PC-9 (cell line): ENCODE measurements at regions not wholly inside any gene's neighbourhood (a gene's known extent, or its start where the extent isn't known, plus 50 kb on each side); places are given as distances from the start of the nearest gene placed in this dataset.

Experiments
- BruUV-seq: library from RNA; stranded (reverse); fragments of 400-500 nt; replicated peaks from 2 replicates; lab custom pipeline; 2021; lab: Mats Ljungman, UMichigan
- CTCF ChIA-PET: fragments of 300-600 bp; sonication (Branson Sonifier 250); formaldehyde crosslinking; loops from one replicate; lab custom pipeline; 2022; ENCODE audit warnings: antibody characterized with exemption; lab: Charles Lee
- POLR2A ChIA-PET: fragments of 300-600 bp; sonication (Branson Sonifier 250); formaldehyde crosslinking; loops from one replicate; lab custom pipeline; 2022; ENCODE audit warnings: antibody characterized with exemption; ENCODE audit not compliant: unreplicated experiment; lab: Charles Lee
- DNase-seq, 2 experiments: peaks; one replicate each; pipeline versions ENCODE4 v3.0.0 to v3.0.0-alpha.2; 2015 to 2022; ENCODE audit warnings: mixed read lengths in 1 of 2
- H2AFZ ChIP-seq: fragments of 200-600 bp; sonication (generic); 2 replicates; pipeline ENCODE4 v1.8.1; 2017; ENCODE audit warnings: antibody characterized with exemption
- H3F3A ChIP-seq: fragments of 200-600 bp; sonication (generic); 2 replicates; pipeline ENCODE4 v1.8.1; 2017; ENCODE audit warnings: antibody characterized with exemption, mild to moderate bottlenecking, low read depth; ENCODE audit not compliant: insufficient read depth
- H3K27ac ChIP-seq: fragments of 200-600 bp; sonication (generic); 2 replicates; pipeline ENCODE4 v1.6.1; 2016; ENCODE audit warnings: mixed run types
- H3K27me3 ChIP-seq: fragments of 200-600 bp; sonication (generic); 2 replicates; pipeline ENCODE4 v1.6.1; 2016; ENCODE audit warnings: low read depth, mixed run types; ENCODE audit not compliant: insufficient read depth
- H3K36me3 ChIP-seq: fragments of 200-600 bp; sonication (generic); 2 replicates; pipeline ENCODE4 v1.6.1; 2016; ENCODE audit warnings: low read depth, mixed run types
- H3K4me1 ChIP-seq: fragments of 200-600 bp; sonication (generic); replicated peaks from 2 replicates; pipeline ENCODE4 v1.6.1; 2016; ENCODE audit warnings: mixed run types; ENCODE audit not compliant: insufficient read depth
- H3K4me2 ChIP-seq: fragments of 200-600 bp; sonication (generic); 2 replicates; pipeline ENCODE4 v1.6.1; 2017; ENCODE audit warnings: mixed run types
- H3K4me3 ChIP-seq: fragments of 200-600 bp; sonication (generic); 2 replicates; pipeline ENCODE4 v1.6.1; 2016; ENCODE audit warnings: mixed run types
- H3K79me2 ChIP-seq: fragments of 200-600 bp; sonication (generic); 2 replicates; pipeline ENCODE4 v1.6.1; 2017; ENCODE audit warnings: low read depth, mixed run types
- H3K9me2 ChIP-seq: fragments of 200-600 bp; sonication (generic); 2 replicates; pipeline ENCODE4 v1.8.1; 2017; ENCODE audit warnings: mild to moderate bottlenecking; ENCODE audit not compliant: insufficient read depth
- H3K9me3 ChIP-seq: fragments of 200-600 bp; sonication (generic); 2 replicates; pipeline ENCODE4 v1.8.1; 2016; ENCODE audit warnings: low read depth; ENCODE audit not compliant: insufficient read depth
- H4K20me1 ChIP-seq: fragments of 200-600 bp; sonication (generic); 2 replicates; pipeline ENCODE4 v1.8.1; 2017; ENCODE audit not compliant: insufficient read depth
- CTCF ChIP-seq: fragments of 200-600 bp; sonication (generic); conservative IDR thresholded peaks from 2 replicates; pipeline ENCODE4 v1.6.1; 2017; ENCODE audit warnings: mixed run types, antibody characterized with exemption, mild to moderate bottlenecking, moderate library complexity
- EZH2 ChIP-seq: fragments of 200-600 bp; sonication (generic); IDR thresholded peaks from 2 replicates; pipeline ENCODE4 v1.8.0; 2017; ENCODE audit warnings: antibody characterized with exemption, low read depth
- intact Hi-C: fragments of 100-400 bp; cut with micrococcal nuclease; formaldehyde crosslinking; loops from one replicate; pipeline ENCODE4 v1.10.0; 2022; ENCODE audit not compliant: unreplicated experiment

DNA sequence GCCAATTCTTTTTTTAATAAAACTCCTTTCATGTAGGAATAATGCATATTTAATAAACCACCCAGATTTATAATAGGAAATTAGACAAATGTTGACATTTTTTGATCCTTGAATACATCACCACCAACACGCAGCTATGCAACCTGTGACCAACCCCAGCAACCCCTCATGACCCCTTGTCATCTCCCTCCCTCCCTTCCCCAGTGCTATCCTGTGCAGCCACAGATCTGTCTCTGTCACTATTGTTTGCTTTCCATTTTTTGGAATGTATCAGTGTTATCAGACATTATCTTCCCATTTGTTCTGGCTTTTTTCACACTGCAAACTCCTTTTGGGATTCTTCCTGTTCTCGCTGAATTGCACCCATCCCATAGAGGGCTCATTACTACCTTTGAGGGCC, 114.1 kb downstream of the VPREB1 start:
- no TSS peak for BruUV-seq
- no peak overlapping the region for H3K27ac ChIP-seq

DNA sequence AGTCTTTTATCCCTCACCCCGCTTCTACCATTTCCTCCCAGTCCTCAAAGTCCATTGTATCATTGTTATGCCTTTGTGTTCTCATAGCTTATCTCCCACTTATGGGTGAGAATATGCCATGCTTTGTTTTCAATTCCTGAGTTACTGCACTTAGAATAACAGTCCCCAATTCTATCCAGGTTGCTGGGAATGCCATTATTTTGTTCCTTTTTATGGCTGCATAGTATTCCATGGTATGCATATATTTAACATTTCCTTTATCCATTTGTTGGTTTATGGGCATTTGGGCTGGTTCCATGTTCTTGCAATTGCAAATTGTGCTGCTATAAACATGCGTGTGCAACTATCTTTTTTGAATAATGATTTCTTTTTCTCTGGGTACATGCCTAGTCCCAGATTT, 114.9 kb downstream of the VPREB1 start:
- Histone ChIP-seq H3K9me2 (no peaks in the 10 kb centered on the region), H4K20me1 (no peaks in the 10 kb centered on the region), H3K4me2 (no peak overlapping the region), H3K4me3 (no peak overlapping the region), H3K79me2 (no peaks in the 10 kb centered on the region), H3K36me3 (no peaks in the 10 kb centered on the region), H3K9me3 (no peaks in the 10 kb centered on the region), H3K4me1 (no peaks in the 10 kb centered on the region), H3K27me3 (peaks cover 21% of the 10 kb centered on the region), H3K27ac (no peak overlapping the region), H3F3A (no peaks in the 10 kb centered on the region), H2AFZ (no peak overlapping the region)
- intact Hi-C loops, result loop anchor here (5.0 kb wide), 1 partner anchor 598 kb away; no protein-coding TSS in a partner anchor
- no peak for TF ChIP-seq CTCF
- no peak for TF ChIP-seq EZH2
- DNase-seq, result no peak
- ChIA-PET CTCF (no interaction called here), POLR2A (no interaction called here)
- BruUV-seq, result no TSS peak

More for the DNA sequence above, 114.1 kb downstream of the VPREB1 start:
- no peaks in the 10 kb centered on the region for H3K36me3 ChIP-seq
- H3K79me2 ChIP-seq, result no peaks in the 10 kb centered on the region
- H3K4me2 ChIP-seq, result no peak overlapping the region
- no peak overlapping the region for H2AFZ ChIP-seq
- peaks cover 19% of the 10 kb centered on the region for H3K27me3 ChIP-seq
- TF ChIP-seq CTCF (no peak), EZH2 (no peak)
- H3F3A ChIP-seq, result no peaks in the 10 kb centered on the region
- no peaks in the 10 kb centered on the region for H3K4me1 ChIP-seq
- intact Hi-C loops, result loop anchor here (5.0 kb wide), 1 partner anchor 599 kb away; no protein-coding TSS in a partner anchor
- no peak overlapping the region for H3K4me3 ChIP-seq
- ChIA-PET CTCF (no interaction called here), POLR2A (no interaction called here)
- no peaks in the 10 kb centered on the region for H3K9me2 ChIP-seq
- no peaks in the 10 kb centered on the region for H3K9me3 ChIP-seq
- H4K20me1 ChIP-seq, result no peaks in the 10 kb centered on the region
- no peak for DNase-seq

DNA sequence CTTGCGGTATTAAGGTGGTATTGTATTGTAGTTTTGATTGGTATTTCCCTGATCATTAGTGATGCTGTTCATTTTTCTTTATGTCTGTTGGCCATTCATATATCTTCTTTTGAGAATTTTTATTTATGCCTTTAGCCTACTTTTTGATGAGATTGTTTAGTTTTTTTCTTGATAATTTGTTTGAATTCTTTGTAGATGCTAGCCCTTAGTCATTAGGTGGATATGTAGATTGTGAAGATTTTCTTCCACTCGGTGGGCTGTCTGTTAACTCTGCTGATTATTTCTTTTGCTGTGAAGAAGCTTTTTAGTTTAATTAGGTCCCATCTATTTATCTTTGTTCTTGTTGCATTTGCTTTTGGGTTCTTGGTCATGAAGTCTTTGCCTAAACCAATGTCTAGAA, 115.4 kb downstream of the VPREB1 start:
- H3K9me3 ChIP-seq, result no peaks in the 10 kb centered on the region
- BruUV-seq, result no TSS peak
- H3K27ac ChIP-seq, result no peak overlapping the region
- POLR2A ChIA-PET, result no interaction called here
- no peak overlapping the region for H3K4me3 ChIP-seq
- no peaks in the 10 kb centered on the region for H3F3A ChIP-seq
- TF ChIP-seq EZH2 (no peak), CTCF (no peak)
- no peak overlapping the region for H2AFZ ChIP-seq
- DNase-seq, result no peak
- intact Hi-C loops, result no loop called here
- no peaks in the 10 kb centered on the region for H3K79me2 ChIP-seq
- CTCF ChIA-PET, result no interaction called here
- no peaks in the 10 kb centered on the region for H4K20me1 ChIP-seq
- no peaks in the 10 kb centered on the region for H3K4me1 ChIP-seq
- peaks cover 22% of the 10 kb centered on the region for H3K27me3 ChIP-seq
- no peaks in the 10 kb centered on the region for H3K36me3 ChIP-seq
- H3K9me2 ChIP-seq, result no peaks in the 10 kb centered on the region
- H3K4me2 ChIP-seq, result no peak overlapping the region
